ENCODE measurements at regions not wholly inside any gene's neighbourhood (a gene's known extent, or its start where the extent isn't known, plus 50 kb on each side); places are given as distances from the start of the nearest gene placed in this dataset.
"Not testable (repeated sequence)": the region's sequence is repeated elsewhere in the genome, so short reads cannot be mapped to it uniquely, and the experiment has no call there.

DNA sequence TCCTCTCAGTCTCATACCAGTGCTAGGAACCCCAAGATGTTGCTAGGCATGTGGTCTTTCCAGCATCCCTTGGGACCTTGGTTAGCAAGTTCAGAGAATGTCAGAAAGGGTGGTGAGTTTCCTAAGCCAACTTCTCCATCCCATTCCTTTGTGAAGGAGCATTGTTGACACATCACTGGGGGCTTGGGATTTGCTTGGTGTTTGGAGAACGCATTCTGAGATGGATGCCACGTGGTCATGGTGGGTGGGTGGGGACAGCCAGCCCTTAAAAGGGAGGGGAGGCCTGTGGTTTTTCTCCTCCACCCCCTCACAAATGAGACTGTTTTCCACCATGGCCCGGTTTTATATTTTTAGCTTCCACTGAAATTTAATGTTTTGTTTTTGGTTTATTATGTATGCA, 83.3 kb upstream of the ZNF536 start:
- Histone ChIP-seq H3K4me1 (ENCODE audit: control insufficient read depth, insufficient read depth, low read length, poor library complexity, severe bottlenecking) (no peaks in the 10 kb centered on the region), H3K36me3 (ENCODE audit: control insufficient read depth, insufficient read depth, low read length) (no peaks in the 10 kb centered on the region), H3K27ac (ENCODE audit: insufficient read depth, low read length, poor library complexity, severe bottlenecking) (no peak overlapping the region), H3K4me3 (ENCODE audit: insufficient read depth, low read depth, low read length, poor library complexity, severe bottlenecking) (no peak overlapping the region), H3K9me3 (ENCODE audit: control insufficient read depth, low read length) (no peaks in the 10 kb centered on the region), H3K27me3 (replicated peaks; ENCODE audit: control insufficient read depth, insufficient read depth, low read length, poor library complexity, severe bottlenecking) (no peaks in the 10 kb centered on the region)
- no peak for DNase-seq

DNA sequence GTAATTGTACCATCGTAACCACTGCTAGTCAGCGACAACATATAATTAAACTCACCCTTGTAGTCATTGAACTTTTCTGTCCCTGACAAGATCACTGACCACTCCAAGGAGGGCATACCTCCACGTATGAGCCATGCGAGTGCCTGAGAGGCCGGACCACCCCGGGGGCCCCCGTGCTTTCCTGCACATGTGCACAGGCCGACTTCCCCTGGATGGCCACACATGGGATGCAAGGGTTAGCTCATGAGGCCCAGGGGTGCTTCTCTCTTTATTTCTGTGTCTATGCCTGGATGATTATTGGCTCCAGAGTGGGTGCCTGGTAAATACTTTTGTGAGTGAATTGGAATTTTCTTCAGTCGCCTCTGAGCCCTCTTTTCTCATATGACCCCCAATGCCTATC, 82.8 kb upstream of the ZNF536 start:
- no peak for DNase-seq

DNA sequence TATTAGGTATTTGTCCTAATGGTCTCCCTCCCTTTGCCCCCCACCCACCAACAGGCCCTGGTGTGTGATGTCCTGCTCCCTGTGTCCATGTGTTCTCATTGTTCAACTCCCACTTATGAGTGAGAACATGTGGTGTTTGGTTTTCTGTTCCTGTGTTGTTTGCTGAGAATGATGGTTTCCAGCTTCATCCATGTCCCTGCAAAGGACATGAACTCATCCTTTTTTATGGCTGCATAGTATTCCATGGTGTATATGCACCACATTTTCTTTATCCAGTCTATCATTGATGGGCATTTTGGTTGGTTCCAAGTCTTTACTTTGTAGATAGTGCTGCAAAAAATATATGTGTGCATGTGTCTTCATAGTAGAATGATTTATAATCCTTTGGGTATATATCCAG, 81.4 kb upstream of the ZNF536 start:
- H3K36me3 ChIP-seq (ENCODE audit: control insufficient read depth, insufficient read depth, low read length); H3K4me1 ChIP-seq (ENCODE audit: control insufficient read depth, insufficient read depth, low read length, poor library complexity, severe bottlenecking); DNase-seq; H3K9me3 ChIP-seq (ENCODE audit: control insufficient read depth, low read length); H3K4me3 ChIP-seq (ENCODE audit: insufficient read depth, low read depth, low read length, poor library complexity, severe bottlenecking); H3K27ac ChIP-seq (ENCODE audit: insufficient read depth, low read length, poor library complexity, severe bottlenecking); H3K27me3 ChIP-seq (replicated peaks; ENCODE audit: control insufficient read depth, insufficient read depth, low read length, poor library complexity, severe bottlenecking): not testable (repeated sequence)

More for the DNA sequence above, 82.8 kb upstream of the ZNF536 start:
- H3K36me3 ChIP-seq (ENCODE audit: control insufficient read depth, insufficient read depth, low read length): no peaks in the 10 kb centered on the region
- no peaks in the 10 kb centered on the region for H3K27me3 ChIP-seq (replicated peaks; ENCODE audit: control insufficient read depth, insufficient read depth, low read length, poor library complexity, severe bottlenecking)
- H3K27ac ChIP-seq (ENCODE audit: insufficient read depth, low read length, poor library complexity, severe bottlenecking): no peak overlapping the region
- no peaks in the 10 kb centered on the region for H3K4me1 ChIP-seq (ENCODE audit: control insufficient read depth, insufficient read depth, low read length, poor library complexity, severe bottlenecking)
- H3K9me3 ChIP-seq (ENCODE audit: control insufficient read depth, low read length): no peaks in the 10 kb centered on the region
- H3K4me3 ChIP-seq (ENCODE audit: insufficient read depth, low read depth, low read length, poor library complexity, severe bottlenecking): no peak overlapping the region

DNA sequence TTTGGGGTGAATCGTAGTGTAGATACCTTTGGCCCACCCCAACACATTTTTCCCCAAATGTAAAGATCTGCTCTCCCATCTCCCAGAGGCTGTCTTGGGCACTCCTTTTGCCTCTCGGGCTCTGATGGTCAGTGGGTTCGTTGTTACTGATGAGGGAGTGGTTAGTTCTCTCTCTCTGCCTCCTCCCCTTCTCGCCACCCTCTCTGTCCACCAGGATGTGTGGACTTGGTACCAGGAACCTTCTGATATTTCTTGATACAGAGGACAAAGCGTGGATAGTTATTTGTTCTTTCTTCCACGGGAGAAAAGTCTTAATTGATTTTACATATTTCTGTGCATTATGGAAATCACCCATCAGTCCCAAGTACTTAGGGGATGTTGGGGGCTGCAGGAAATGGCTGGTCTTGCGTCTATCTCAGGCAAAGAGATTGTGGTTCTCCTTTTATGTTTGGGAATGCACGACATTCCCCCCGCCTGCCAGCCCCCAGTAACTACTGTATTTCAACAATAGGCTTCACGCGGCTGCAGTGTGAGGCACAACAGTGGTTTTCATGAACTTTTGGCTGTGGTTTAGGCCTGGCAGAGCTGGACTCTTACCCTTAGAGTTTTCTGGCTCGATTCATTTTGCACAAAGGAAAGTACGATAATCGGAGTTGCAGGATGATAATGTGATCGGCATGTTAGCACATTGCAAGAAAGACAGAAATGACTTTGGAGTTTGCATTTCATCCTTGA, 79.0 kb upstream of the ZNF536 start:
- H3K4me3 ChIP-seq (ENCODE audit: insufficient read depth, low read depth, low read length, poor library complexity, severe bottlenecking): no peak overlapping the region
- no peaks in the 10 kb centered on the region for H3K27me3 ChIP-seq (replicated peaks; ENCODE audit: control insufficient read depth, insufficient read depth, low read length, poor library complexity, severe bottlenecking)
- no peaks in the 10 kb centered on the region for H3K36me3 ChIP-seq (ENCODE audit: control insufficient read depth, insufficient read depth, low read length)
- no peak overlapping the region for H3K27ac ChIP-seq (ENCODE audit: insufficient read depth, low read length, poor library complexity, severe bottlenecking)
- H3K4me1 ChIP-seq (ENCODE audit: control insufficient read depth, insufficient read depth, low read length, poor library complexity, severe bottlenecking): no peaks in the 10 kb centered on the region
- no peak for DNase-seq
- H3K9me3 ChIP-seq (ENCODE audit: control insufficient read depth, low read length): no peaks in the 10 kb centered on the region

DNA sequence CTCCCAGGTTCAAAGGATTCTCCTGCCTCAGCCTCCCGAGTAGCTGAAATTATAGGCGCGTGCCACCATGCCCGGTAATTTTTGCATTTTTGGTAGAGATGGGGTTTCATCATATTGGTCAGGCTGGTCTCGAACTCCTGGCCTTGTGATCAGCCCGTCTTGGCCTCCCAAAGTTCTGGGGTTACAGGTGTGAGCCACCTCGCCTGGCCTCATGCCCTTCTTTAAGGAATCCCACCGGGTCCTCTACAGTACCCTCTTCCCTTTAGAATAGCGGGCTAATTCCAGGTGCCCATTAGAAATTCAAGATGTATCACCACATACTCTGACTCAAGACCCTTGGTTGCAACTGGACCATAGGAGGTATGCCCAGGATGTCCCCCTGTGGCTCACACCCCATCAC, 74.2 kb upstream of the ZNF536 start:
- Histone ChIP-seq H3K4me1 (ENCODE audit: control insufficient read depth, insufficient read depth, low read length, poor library complexity, severe bottlenecking) (no peaks in the 10 kb centered on the region), H3K9me3 (ENCODE audit: control insufficient read depth, low read length) (no peaks in the 10 kb centered on the region), H3K27ac (ENCODE audit: insufficient read depth, low read length, poor library complexity, severe bottlenecking) (no peak overlapping the region), H3K27me3 (replicated peaks; ENCODE audit: control insufficient read depth, insufficient read depth, low read length, poor library complexity, severe bottlenecking) (no peaks in the 10 kb centered on the region), H3K36me3 (ENCODE audit: control insufficient read depth, insufficient read depth, low read length) (no peaks in the 10 kb centered on the region), H3K4me3 (ENCODE audit: insufficient read depth, low read depth, low read length, poor library complexity, severe bottlenecking) (no peak overlapping the region)
- no peak for DNase-seq

DNA sequence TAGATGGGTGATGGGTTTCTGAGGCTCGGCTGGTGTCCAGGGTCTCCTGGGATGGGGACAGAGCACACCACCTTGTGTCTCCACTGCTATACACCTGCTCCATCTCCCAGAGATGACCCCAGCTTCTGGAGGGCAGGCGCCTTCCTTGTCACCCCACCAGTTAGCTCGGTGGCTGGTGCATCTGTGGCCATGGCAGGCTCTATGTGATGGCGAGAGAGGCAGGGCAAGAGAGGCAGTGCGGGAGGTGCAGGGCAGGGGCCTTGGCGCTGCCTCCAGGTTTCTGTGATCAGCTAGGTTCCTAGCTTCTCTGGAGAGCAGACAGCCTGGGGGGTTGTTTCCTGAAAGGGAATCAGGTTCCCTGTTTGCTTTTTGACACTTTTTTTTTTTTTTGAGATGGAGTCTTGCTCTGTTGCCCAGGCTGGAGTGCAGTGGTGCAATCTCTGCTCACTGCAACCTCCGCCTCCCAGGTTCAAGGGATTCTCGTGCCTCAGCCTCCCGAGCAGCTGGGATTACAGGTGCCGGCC, 69.0 kb upstream of the ZNF536 start:
- DNase-seq: no peak
- Histone ChIP-seq H3K27ac (ENCODE audit: insufficient read depth, low read length, poor library complexity, severe bottlenecking) (no peak overlapping the region), H3K27me3 (replicated peaks; ENCODE audit: control insufficient read depth, insufficient read depth, low read length, poor library complexity, severe bottlenecking) (no peaks in the 10 kb centered on the region), H3K36me3 (ENCODE audit: control insufficient read depth, insufficient read depth, low read length) (no peaks in the 10 kb centered on the region), H3K4me1 (ENCODE audit: control insufficient read depth, insufficient read depth, low read length, poor library complexity, severe bottlenecking) (no peaks in the 10 kb centered on the region), H3K4me3 (ENCODE audit: insufficient read depth, low read depth, low read length, poor library complexity, severe bottlenecking) (no peak overlapping the region), H3K9me3 (ENCODE audit: control insufficient read depth, low read length) (no peaks in the 10 kb centered on the region)

DNA sequence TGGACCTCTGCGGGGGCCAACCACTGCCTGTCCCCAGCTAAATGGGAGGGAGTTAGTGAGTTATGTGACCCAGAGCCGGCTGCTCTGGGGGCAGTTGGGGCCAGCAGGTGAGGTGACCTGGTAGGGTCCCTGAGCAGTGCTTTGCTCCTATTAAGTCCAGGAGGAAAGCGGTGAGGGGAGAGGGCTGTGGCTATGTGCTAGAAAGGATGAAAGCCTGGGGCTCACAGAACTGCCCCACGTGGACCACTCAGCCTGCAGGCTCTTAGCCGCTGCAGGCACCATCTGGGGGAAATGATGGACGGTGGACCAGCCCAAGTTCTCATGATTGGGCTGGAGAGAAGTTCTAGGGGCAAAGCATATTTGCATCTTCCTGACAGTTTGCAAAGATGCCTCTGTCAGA, 67.6 kb upstream of the ZNF536 start:
- no peaks in the 10 kb centered on the region for H3K9me3 ChIP-seq (ENCODE audit: control insufficient read depth, low read length)
- H3K4me1 ChIP-seq (ENCODE audit: control insufficient read depth, insufficient read depth, low read length, poor library complexity, severe bottlenecking): no peaks in the 10 kb centered on the region
- DNase-seq: no peak
- H3K27ac ChIP-seq (ENCODE audit: insufficient read depth, low read length, poor library complexity, severe bottlenecking): no peak overlapping the region
- H3K27me3 ChIP-seq (replicated peaks; ENCODE audit: control insufficient read depth, insufficient read depth, low read length, poor library complexity, severe bottlenecking): no peaks in the 10 kb centered on the region
- no peak overlapping the region for H3K4me3 ChIP-seq (ENCODE audit: insufficient read depth, low read depth, low read length, poor library complexity, severe bottlenecking)
- H3K36me3 ChIP-seq (ENCODE audit: control insufficient read depth, insufficient read depth, low read length): no peaks in the 10 kb centered on the region

DNA sequence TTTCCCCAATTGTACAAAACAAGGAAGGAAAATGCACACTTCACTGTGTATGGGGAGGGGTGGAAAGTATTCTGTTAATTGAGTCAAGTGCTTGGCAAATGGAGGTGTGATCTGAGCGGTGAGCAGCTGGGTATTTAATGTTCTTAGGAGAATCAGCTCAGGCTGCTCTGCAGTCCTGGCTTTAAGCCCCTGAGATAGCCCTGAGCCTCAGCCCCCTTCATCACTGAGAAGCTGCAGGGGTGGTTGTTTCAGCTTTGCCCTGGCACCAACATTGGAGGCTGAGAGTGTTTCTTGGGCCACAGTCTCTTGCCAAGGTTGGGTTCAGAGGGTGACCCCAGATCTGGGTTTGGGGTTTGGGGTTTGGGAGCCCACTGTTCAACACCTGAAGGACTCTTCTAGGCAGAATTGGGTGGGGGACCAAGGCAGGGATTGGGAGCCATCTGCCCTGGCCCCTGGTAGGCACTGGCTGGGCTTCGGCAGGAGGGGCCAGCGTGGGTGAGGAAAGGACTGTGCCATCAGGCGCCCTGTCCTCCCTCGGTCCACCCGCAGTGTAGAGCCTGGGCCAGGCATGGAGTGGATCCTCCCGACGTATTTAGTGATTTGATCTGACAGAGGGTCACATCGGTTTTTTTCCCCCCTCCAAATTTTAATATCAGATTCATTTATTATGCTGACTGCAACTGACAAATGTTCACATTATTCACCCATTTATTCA, 66.7 kb upstream of the ZNF536 start:
- no peaks in the 10 kb centered on the region for H3K4me1 ChIP-seq (ENCODE audit: control insufficient read depth, insufficient read depth, low read length, poor library complexity, severe bottlenecking)
- DNase-seq: no peak
- no peaks in the 10 kb centered on the region for H3K27me3 ChIP-seq (replicated peaks; ENCODE audit: control insufficient read depth, insufficient read depth, low read length, poor library complexity, severe bottlenecking)
- H3K9me3 ChIP-seq (ENCODE audit: control insufficient read depth, low read length): no peaks in the 10 kb centered on the region
- no peak overlapping the region for H3K27ac ChIP-seq (ENCODE audit: insufficient read depth, low read length, poor library complexity, severe bottlenecking)
- no peak overlapping the region for H3K4me3 ChIP-seq (ENCODE audit: insufficient read depth, low read depth, low read length, poor library complexity, severe bottlenecking)
- H3K36me3 ChIP-seq (ENCODE audit: control insufficient read depth, insufficient read depth, low read length): no peaks in the 10 kb centered on the region

DNA sequence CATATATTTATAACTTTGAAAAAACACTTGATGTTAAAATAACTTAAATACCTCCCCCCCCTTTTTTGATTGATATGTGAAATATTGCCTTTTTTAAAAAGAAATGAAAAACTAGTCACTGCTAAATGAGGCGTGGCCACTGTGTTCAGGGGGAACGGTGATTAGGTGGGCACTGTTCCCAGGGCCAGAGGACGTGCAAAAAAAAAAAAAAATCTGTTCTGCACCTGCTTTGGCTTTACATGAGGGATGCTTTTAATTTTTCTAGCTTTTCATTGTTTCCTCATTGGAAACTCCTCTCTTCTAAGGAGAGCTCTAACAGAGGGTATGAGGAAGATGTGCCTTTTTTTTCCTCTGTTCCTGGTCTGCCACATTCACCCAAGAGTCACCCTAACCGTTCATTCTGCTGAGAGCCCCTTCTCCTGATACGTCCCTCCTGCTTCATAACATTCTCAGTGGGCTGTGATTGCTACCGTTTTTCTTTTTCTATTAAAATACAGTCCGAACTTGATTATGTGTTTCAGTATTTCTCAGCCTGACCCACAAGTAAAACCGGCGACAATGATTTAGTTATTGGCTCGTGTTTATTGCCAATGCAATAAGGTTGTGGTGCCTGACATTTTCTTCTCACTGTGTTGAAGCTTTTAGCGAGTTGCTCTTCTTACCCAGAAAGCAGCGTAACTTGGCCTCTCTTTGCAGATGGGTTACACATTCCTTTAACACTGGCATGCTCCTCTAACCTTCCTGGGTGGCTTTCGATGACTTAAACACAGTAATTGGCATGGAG, 64.8 kb upstream of the ZNF536 start:
- DNase-seq: no peak
- no peaks in the 10 kb centered on the region for H3K9me3 ChIP-seq (ENCODE audit: control insufficient read depth, low read length)
- no peaks in the 10 kb centered on the region for H3K27me3 ChIP-seq (replicated peaks; ENCODE audit: control insufficient read depth, insufficient read depth, low read length, poor library complexity, severe bottlenecking)
- no peaks in the 10 kb centered on the region for H3K36me3 ChIP-seq (ENCODE audit: control insufficient read depth, insufficient read depth, low read length)
- H3K4me3 ChIP-seq (ENCODE audit: insufficient read depth, low read depth, low read length, poor library complexity, severe bottlenecking): no peak overlapping the region
- H3K27ac ChIP-seq (ENCODE audit: insufficient read depth, low read length, poor library complexity, severe bottlenecking): no peak overlapping the region
- H3K4me1 ChIP-seq (ENCODE audit: control insufficient read depth, insufficient read depth, low read length, poor library complexity, severe bottlenecking): no peaks in the 10 kb centered on the region

DNA sequence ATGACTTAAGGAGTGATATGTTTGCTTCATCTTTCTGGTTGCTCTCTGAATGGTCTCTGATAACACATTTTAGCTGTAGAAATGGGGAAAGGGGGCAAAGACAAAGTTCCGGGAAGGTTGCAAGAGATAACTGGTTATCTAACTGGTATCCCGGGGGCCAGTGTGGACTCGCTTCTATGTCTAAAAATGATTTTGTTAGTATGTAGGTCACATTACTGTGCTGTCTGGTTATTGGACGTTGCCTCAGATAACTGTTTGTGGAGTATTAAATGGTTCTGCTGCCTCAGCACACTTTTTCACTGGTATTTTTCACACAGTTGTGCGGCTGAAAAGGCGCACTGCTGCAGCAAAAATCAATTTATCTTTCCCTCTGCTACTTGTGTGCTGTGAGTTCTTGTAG, 63.0 kb upstream of the ZNF536 start:
- no peaks in the 10 kb centered on the region for H3K36me3 ChIP-seq (ENCODE audit: control insufficient read depth, insufficient read depth, low read length)
- H3K9me3 ChIP-seq (ENCODE audit: control insufficient read depth, low read length): no peaks in the 10 kb centered on the region

More for the DNA sequence above, 63.0 kb upstream of the ZNF536 start:
- no peak for DNase-seq
- Histone ChIP-seq H3K27ac (ENCODE audit: insufficient read depth, low read length, poor library complexity, severe bottlenecking) (no peak overlapping the region), H3K27me3 (replicated peaks; ENCODE audit: control insufficient read depth, insufficient read depth, low read length, poor library complexity, severe bottlenecking) (no peaks in the 10 kb centered on the region), H3K4me3 (ENCODE audit: insufficient read depth, low read depth, low read length, poor library complexity, severe bottlenecking) (no peak overlapping the region), H3K4me1 (ENCODE audit: control insufficient read depth, insufficient read depth, low read length, poor library complexity, severe bottlenecking) (no peaks in the 10 kb centered on the region)
